ENCODE measurements at regions not wholly inside any gene's neighbourhood (a gene's known extent, or its start where the extent isn't known, plus 50 kb on each side); places are given as distances from the start of the nearest gene placed in this dataset.
"Not testable (repeated sequence)": the region's sequence is repeated elsewhere in the genome, so short reads cannot be mapped to it uniquely, and the experiment has no call there.

DNA sequence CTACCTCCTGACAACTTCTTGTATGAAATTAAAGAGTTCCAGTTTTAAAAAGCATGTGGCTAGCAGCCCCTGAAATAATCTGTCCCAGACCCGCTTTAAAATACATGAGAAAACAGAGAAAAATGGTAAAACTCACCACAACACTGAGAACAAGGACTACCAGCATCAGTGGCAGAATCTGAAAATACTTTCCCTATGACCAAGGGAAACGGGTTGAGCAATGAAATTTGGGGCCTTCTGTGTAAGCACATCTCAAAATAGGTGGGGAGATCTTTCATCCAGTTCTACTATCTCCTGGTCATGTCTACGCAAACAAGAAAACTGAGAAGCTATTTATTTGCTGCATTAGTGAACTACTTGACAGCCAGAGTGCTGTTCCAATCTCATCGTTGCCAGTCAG lies 172.3 kb downstream of the LNPK start:
- no peak for DNase-seq (ENCODE audit: low spot score)

DNA sequence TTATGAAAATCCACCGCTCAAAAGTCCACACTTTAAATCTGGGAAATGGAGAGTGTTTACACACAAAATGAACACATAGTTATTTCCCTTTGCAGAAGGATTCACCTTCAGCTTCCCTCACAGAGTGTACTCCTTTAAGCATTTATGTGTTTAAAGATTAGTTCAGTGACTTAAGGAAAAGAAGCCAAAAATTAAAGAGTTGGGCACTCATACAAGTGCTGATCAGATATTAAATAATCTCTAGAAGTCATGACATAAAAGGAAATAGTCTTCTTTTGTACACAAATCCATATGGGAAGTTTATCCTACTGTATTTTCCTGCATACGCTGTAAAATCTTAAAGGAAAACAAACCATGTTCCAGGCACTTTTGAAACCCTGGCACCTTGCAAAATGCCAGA lies 174.2 kb downstream of the LNPK start:
- DNase-seq (ENCODE audit: low spot score): no peak

DNA sequence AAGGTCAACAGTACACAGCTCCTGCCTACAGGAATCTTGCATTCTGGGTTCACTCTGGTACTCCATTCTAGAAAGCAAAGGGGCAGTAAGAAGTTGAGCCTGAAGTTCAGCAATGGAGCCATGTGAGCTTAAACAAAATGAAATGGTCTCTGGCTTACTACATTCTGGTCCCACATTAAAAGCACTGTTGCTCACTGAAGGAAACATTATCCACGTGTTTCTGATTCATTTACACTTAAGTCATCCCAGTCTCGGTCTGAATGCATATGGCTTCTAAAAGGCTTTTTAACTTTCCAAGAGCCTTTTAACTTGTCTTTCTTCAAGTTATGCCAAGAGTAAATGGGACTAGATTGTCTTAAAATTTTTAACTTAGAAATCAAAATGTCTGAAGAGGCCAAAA lies 177.8 kb downstream of the LNPK start:
- DNase-seq (ENCODE audit: low spot score): no peak

DNA sequence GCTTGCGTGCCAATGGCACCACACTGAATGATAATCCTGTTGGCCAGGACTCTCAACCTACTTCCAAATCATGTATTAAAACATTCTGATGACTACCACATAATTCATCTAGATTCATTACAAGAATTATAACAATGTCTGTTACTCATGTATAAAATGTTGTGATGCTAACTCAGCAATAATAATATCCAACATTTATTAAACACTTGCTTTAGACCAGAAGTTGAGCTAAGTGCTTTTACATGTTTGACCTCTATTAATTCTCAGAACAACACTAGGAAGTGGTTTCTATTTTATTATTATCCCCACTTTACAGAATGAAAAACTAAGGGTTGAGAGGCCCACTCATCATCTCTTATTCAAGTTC lies 178.4 kb downstream of the LNPK start:
- DNase-seq (ENCODE audit: low spot score): no peak

DNA sequence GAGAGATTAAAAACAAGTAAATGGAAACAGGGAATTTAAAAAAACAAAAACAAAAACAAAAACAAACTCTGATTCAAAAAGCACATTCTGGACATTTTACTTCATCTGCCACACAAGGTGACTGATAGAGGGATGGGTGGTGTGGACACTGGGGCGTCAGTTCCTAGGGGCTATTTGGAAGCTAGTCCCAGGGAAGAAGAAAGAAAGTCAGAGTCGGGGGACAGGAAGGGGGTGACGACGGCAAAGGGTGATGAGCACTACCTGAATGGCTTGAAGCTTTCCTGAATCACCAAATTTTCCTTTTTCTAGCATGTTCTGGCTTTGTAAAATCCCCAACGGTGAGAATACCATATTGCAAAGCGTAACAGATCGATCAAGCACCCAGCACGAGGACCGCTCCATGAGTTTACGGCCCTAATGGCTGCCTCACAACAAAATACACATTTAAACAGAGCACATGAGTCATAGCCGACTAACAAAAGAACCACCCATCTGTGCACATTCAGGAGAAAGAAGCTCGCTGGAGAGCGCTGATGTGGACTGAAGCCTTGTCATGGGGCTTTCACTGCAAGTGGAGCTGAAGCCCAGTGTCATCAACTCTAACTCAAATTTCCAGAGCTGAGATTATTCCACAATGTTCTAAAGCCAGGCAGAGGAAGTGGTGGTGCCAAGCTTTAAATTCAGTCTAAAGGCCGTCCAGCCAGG lies 178.9 kb downstream of the LNPK start:
- DNase-seq (ENCODE audit: low spot score): peak; percentile 17

DNA sequence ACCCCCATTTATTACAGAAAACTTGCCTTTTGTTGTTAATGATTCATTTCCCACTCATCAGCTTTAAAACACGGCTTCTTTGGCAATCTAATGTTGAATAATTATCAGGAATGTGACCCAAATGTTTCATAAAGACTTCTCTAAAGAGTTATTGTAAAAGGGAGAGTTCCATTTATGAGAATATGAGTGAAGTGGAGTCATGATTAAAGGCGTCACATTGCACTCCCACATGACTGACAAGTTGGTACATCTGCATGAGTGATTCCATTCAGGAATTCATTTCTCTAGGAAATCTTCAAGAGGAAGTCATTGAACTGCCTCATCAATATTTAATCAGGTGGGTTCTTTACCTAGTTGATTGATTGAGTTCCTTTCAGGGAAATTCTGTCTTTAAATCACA lies 184.8 kb downstream of the LNPK start:
- DNase-seq (ENCODE audit: low spot score): no peak

DNA sequence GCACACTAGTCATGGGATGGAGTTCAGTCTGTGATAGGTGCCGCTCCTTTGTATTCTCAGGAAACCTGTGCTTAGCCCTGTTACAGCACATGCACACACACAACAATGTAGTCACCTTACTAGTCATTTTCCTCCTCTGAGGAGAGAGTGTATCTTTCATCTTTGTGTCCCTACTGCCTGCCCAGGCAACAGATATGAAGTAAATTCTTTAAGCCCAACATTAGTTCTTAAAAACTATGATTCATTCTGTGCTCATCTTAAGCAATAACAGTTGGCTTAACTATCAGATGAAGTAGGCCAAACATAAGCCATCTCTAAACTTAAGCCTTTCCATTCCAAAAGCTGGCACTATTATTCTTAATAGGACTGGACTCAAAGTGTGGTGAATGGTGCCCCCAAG lies 186.5 kb downstream of the LNPK start:
- no peak for DNase-seq (ENCODE audit: low spot score)

DNA sequence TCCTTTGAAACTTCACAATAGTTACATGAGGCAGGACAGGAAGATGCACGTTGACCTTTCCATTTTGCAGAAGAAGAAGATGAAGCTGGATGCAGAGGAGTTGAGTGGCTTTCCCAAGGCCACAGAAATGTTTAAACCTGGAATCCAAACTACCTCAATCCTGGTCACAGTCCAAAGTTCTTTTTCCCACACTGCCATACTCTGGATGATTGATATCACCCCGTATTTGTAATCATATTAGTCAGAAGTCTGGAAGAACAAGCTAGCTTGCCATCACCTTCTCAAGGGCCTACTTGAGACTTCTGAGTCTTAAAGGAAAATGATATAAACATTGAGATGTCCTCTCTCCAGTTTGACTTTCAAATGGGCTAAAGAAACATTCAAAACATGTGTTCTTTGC lies 190.1 kb downstream of the LNPK start:
- no peak for DNase-seq (ENCODE audit: low spot score)

DNA sequence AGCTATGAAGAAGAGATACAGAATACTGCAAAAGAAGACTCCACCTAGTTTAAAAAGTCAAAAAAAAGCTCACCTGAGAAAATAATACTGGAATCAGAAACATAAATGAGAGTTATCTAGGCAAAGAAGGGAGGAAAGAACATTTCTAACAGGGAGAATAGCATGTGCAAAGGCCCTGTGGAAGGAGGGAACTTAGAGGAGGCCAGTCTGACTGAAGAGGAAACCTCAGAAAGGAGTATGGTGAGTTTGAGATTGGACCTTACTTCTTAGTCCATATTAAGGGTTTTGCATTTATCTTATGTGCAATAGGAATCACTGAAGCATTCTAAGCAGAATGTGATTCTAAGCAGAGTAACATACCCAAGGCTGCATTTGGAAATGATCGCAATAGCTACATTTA lies 193.2 kb downstream of the LNPK start:
- no peak for DNase-seq (ENCODE audit: low spot score)

DNA sequence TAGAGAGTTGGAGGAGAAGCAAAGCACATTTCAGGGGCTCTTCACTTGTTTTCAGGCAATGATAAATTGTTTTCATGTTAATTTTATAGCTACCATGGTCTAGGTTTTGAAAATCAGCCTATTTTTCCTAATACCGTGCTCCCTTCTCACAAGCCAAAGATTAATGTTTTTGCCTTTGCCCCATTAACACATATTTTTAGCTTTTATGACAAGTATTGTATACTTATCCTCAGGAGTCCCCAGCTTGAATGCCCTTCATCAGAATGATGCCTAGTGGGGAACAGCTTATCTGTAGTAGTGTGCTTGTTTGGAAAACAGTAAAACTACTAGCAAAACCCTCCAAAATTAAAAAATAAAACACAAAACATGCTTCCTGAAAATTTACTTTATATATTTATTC lies 194.0 kb downstream of the LNPK start:
- no peak for DNase-seq (ENCODE audit: low spot score)

DNA sequence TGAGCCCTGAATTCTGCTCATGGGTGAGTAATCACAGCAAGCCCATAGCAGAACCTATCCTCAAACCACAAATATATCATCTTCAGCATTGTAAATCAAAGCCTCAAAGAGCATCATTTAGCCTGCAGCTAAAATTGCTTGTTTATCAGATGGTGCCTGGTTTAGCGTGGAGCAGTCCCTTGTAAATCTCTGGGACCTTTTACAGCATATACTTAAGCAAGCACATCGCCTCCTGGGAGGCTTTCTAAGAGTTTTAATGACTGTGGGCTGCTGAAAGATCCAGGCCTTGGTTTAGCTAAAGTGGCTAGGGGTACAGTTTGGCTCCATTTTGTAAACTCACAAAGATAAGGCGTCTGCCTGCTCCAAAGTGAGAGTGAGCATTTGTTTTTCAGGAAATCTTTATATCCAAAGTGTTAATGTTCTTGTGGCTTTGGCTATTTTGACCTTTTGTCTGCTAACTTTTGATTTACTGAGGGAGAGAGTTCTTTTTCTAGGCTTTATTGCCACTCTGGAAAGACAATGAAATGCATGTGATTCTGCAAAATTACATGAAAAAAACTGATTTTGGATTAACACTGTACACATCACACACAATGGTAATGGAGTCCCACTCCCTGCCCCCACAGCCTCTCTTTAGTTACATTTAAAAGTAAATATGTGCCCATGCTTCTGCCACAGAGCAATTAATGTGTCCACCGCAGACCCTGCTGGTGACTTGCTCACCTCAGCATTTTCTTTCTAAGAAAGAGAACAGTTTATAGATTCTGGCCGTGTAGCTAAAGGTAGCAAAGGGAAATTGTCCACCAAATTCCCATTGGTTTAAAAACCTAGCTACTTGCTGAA lies 194.8 kb downstream of the LNPK start:
- DNase-seq (ENCODE audit: low spot score): no peak

DNA sequence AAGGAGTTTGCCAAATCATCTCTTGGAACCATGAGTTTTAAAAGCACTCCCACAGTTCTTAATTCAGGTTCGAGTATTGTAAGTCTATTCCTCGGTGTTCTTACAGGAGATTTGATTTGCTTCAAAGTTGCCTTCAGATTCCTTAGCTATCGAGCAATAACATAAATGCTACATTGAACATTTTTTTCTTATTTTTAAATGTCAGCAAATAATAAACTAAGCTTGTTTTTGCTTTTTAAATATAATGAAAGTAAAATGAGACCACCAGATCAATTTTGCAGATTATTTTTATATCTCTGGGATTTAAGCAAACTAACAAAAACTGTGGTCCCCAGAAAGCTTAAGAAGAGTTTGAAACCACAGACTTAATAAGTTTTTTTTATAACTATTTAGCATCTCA lies 195.5 kb downstream of the LNPK start:
- DNase-seq (ENCODE audit: low spot score): no peak

DNA sequence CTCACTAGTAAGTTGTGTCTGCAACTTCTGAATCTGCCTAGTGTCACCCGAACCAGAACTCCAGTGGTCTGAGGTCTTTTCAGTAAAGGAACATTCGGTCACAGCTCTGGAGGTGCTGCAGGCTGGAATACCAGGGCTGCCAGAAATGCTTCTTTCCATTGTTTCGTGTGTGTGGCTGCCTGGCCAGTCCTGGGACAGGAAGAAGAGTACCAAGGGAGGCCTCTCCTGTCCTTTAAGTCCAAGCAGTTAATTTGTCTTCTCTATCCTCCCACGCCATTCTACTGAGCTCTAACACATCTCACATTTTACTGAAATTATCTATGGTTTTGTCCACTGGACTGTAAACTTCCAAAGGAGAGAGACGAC lies 196.0 kb downstream of the LNPK start:
- no peak for DNase-seq (ENCODE audit: low spot score)

DNA sequence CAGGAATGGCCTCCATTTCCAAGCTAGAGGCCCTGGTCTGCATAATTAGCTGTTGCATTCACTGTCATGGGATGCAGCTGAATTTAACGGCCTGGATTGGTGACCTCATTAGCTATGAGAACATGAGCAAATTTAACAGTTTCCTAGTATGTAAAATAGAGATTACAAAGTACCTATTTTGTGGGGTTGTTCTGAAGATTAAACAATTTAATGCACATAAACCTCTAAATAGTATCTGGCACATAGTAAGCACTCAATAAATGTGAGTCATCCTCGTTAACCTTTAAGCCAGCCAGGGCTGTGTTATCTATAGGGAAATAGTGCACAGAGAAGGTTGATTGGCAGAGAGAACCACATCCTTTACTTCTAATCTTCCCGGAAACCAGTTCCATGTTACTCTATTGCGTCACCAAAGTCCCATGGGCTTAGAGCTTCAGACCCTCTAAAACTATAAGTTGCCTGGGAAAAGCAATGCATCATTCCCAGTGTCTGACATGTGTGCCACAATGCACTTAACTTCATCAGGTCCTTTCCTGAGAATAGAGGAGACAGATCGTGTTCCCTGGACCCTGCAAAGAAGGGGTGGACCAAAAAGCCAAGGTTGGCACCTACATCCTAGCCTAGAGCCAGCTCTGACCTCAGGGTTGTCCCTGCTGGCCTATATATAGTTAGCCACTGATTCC lies 196.5 kb downstream of the LNPK start:
- DNase-seq (ENCODE audit: low spot score): no peak

DNA sequence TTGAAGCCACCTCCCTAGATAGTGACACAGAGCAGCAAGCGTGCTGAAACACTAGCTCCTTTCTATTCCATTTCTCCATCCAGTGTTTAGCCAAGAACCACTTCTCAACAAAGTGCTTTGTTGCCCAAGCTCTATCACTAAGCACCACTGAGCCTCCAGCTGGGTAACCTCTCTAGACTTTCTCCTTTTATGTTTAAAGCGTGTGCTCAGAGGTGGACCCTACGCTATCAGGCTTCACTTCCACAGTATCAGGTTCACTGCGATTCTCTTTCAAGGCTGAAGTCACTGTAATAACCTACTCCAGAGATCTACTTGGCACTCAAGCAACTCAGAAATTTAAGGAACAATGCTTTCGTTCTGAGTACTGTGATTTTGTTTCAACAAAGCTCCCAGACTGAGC lies 197.9 kb downstream of the LNPK start:
- DNase-seq (ENCODE audit: low spot score): no peak

DNA sequence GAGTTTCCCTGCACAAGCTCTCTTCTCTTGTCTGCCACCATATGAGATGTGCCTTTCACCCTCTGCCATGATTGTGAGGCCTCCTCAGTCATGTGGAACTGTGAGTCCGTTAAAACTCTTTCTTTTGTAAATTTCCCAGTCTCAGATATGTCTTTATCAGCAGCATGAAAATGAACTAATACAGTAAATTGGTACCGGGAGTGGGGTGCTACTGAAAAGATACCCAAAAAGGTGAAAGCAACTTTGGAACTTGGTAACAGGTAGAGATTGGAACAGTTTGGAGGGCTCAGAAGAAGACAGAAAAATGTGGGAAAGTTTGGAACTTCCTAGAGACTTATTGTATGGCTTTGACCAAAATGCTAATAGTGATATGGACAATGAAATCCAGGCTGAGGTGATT lies 205.6 kb downstream of the LNPK start:
- DNase-seq (ENCODE audit: low spot score): not testable (repeated sequence)

DNA sequence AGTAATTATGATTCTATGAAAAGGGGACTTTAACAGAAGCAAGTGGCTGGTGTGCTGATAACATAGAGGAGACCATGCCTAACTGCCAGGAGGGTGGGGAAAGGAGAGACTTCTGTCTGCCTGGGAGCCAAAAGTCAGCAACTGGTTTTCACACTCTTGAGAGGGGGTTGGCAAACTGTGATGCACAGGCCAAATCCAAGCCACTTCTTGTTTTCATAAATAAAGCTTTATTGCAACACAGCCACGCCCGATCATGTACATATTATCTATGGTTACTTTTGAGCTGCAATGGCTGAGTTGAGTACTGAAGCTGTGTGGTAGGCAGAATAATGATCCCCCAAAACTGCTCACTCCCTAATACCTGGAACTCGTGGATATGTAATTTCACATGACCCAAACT lies 208.4 kb downstream of the LNPK start:
- DNase-seq (ENCODE audit: low spot score): no peak

DNA sequence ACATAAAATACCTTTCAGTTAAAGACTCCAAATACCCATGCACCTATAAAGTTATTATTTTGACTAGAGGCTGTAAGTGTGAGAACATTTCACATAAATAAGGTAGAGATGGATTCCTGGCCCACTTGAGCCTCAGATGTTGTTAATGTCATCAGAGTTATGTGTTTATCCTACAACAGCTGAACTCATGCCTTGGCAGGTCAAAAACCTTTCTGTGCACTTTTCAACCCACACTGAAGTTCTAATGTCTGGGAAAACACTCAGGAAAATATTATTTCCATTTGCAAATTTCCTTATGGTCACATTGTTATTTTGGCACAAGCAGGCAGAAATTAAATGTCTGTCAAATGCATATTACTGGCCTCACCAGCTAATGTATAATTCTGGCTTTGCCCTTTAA lies 209.2 kb downstream of the LNPK start:
- no peak for DNase-seq (ENCODE audit: low spot score)

DNA sequence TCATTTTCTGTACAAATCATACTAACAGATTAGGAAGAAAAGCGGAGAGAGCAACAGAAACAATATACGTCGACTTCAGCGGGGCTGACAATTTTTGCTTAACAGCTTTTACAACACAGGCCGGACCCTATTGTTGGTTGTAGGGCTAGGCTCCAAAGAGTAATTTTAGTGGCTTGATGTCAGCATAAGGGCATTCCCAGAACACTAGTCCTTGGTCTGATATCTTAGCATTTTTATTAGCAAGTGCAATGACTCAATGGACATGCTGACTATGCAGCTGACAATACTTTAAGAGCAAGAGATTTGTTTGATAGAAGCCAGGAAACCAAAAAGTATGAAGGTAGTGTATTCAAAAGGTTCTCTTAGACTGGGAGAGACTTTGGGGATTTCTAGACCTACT lies 209.9 kb downstream of the LNPK start:
- no peak for DNase-seq (ENCODE audit: low spot score)

DNA sequence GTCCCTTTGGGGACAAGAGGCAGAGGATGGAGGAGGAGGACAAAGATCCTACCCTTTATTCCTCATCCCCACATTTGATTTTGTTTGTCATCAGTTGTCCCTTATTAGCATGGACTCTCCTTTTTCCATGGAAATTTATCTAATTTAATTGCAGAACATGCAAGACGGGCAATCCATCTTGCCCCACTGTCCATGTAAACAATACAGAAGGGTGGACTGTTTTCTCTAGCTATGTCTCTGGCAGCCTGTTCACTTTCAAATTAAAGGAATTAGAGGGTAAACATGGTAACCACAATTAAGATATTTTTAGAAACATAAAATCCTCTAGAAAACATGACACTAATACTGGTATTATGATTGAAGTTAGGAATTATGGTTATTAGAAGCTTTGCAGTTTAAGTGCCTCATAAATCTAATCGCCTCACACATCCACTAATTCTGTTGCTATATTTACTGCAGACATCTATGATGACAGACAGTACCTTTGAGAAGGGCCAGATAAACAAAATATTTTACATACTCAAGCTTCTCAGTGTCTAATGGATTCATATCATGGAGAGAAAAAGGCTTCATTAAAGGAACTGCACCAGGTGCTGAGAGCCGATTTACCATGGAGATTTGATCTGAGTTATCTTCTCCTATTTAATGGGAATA lies 215.5 kb downstream of the LNPK start:
- DNase-seq (ENCODE audit: low spot score): no peak

DNA sequence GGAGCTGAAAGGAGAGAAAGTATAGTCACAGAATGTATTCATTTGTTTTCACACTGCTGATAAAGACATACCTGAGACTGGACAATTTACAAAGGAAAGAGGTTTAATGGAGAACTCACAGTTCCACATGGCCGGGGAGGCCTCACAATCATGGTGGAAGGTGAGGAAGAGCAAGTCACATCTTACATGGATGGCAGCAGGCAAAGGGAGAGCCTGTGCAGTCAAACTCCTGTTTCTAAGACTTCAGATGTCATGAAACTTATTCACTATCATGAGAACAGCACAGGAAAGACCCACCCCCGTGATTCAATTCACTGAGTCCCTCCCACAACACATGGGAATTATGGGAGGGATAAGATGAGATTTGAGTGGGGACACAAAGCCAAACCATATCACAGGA lies 224.7 kb downstream of the LNPK start:
- DNase-seq (ENCODE audit: low spot score): not testable (repeated sequence)

DNA sequence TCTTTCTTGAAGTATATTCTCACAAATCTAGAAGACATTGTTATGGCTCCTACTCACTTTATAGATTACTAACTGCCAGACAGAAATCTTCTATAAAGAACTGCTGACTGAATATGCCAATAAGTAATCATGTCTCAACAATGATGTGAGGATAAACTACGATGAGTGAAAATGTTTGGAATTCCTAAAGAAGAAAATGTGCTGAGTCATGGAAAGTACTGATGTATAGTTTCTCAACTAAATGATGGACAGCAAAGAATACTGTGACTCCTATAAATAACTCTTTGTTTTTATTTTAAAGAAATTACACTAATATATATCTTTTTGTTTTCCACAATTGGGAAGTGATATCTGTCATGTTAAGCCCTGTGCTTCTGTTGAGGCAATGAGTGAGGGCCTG lies 232.9 kb downstream of the LNPK start:
- no peak for DNase-seq (ENCODE audit: low spot score)

DNA sequence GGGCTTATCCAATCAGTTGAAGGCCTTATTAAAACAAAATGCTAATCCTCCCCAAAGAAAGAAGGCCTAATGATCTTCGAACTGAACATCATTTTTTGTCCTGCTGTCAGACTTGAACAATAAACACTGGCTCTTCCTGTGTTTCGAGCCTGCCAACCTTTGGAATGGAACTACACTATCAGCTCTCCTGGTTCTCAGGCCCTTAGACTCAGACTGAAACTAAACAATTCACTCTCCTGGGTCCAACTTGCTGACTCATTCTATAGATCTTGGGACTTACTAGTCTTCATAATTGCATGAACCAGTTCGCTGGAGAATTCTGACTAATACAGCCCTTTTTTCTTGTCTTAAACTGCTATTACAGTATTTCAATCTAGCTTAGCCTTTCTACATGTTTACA lies 235.2 kb downstream of the LNPK start:
- DNase-seq (ENCODE audit: low spot score): no peak

All from iPS-NIHi11 (cell line).